H7 (cell line): ENCODE measurements at regions not wholly inside any gene's neighbourhood (a gene's known extent, or its start where the extent isn't known, plus 50 kb on each side); places are given as distances from the start of the nearest gene placed in this dataset.

Source experiments
- DNase-seq: peaks from one replicate; pipeline ENCODE4 v3.0.0; 2012
- H3K27me3 ChIP-seq: 2 replicates; pipeline ENCODE4 v1.6.0; 2011; ENCODE audit warnings: mild to moderate bottlenecking, low read length; ENCODE audit not compliant: control insufficient read depth, insufficient read depth
- H3K36me3 ChIP-seq: replicated peaks from 2 replicates; pipeline ENCODE4 v1.5.1; 2011; ENCODE audit warnings: low read length; ENCODE audit not compliant: control insufficient read depth, insufficient read depth
- H3K4me3 ChIP-seq: 2 replicates; pipeline ENCODE4 v1.5.1; 2011; ENCODE audit warnings: low read depth, mild to moderate bottlenecking, control low read depth, low read length, moderate library complexity; ENCODE audit not compliant: insufficient read depth

GRCh38 chr20:24365670-24366069 is 103.8 kb upstream of the SYNDIG1 start:
- no peaks in the 10 kb centered on the region for H3K36me3 ChIP-seq
- no peaks in the 10 kb centered on the region for H3K27me3 ChIP-seq
- no peak overlapping the region for H3K4me3 ChIP-seq
- no peak for DNase-seq

GRCh38 chr20:24364482-24364881 is 104.9 kb upstream of the SYNDIG1 start:
- DNase-seq, result no peak
- no peak overlapping the region for H3K4me3 ChIP-seq
- H3K36me3 ChIP-seq, result no peaks in the 10 kb centered on the region
- H3K27me3 ChIP-seq, result no peaks in the 10 kb centered on the region; the same call in 1 of the 2 replicates

- Histone ChIP-seq H3K36me3 (no peaks in the 10 kb centered on the region), H3K4me3 (no peak overlapping the region), H3K27me3 (no peaks in the 10 kb centered on the region; the same call in 1 of the 2 replicates)
- DNase-seq, result no peak
These were observed 106.4 kb upstream of the SYNDIG1 start for GRCh38 chr20:24363031-24363430.

- Histone ChIP-seq H3K36me3 (no peaks in the 10 kb centered on the region), H3K4me3 (no peak overlapping the region), H3K27me3 (no peaks in the 10 kb centered on the region; the same call in 1 of the 2 replicates)
- no peak for DNase-seq
These were observed 107.3 kb upstream of the SYNDIG1 start for GRCh38 chr20:24362080-24362479.

- DNase-seq, result no peak
- no peak overlapping the region for H3K4me3 ChIP-seq
- no peaks in the 10 kb centered on the region for H3K36me3 ChIP-seq
These were observed 107.9 kb upstream of the SYNDIG1 start for GRCh38 chr20:24361541-24361940.

GRCh38 chr20:24360531-24360930 is 108.9 kb upstream of the SYNDIG1 start:
- H3K4me3 ChIP-seq, result no peak overlapping the region
- no peak for DNase-seq
- H3K36me3 ChIP-seq, result no peaks in the 10 kb centered on the region
- H3K27me3 ChIP-seq, result no peaks in the 10 kb centered on the region; the same call in 1 of the 2 replicates

More at GRCh38 chr20:24361541-24361940, 107.9 kb upstream of the SYNDIG1 start:
- H3K27me3 ChIP-seq, result no peaks in the 10 kb centered on the region; the same call in 1 of the 2 replicates

- no peaks in the 10 kb centered on the region; the same call in 1 of the 2 replicates for H3K27me3 ChIP-seq
- no peak overlapping the region for H3K4me3 ChIP-seq
- H3K36me3 ChIP-seq, result no peaks in the 10 kb centered on the region
- peak; percentile 40 for DNase-seq
These were observed 110.0 kb upstream of the SYNDIG1 start for GRCh38 chr20:24359321-24360027.

- Histone ChIP-seq H3K36me3 (no peaks in the 10 kb centered on the region), H3K4me3 (no peak overlapping the region), H3K27me3 (no peaks in the 10 kb centered on the region; the same call in 1 of the 2 replicates)
- DNase-seq, result no peak
These were observed 111.5 kb upstream of the SYNDIG1 start for GRCh38 chr20:24357931-24358330.

- no peaks in the 10 kb centered on the region; the same call in 1 of the 2 replicates for H3K27me3 ChIP-seq
- no peaks in the 10 kb centered on the region for H3K36me3 ChIP-seq
- H3K4me3 ChIP-seq, result no peak overlapping the region
- DNase-seq, result no peak
These were observed 112.3 kb upstream of the SYNDIG1 start for GRCh38 chr20:24357177-24357576.

GRCh38 chr20:24353135-24353690 is 116.2 kb upstream of the SYNDIG1 start:
- Histone ChIP-seq H3K36me3 (no peaks in the 10 kb centered on the region), H3K4me3 (no peak overlapping the region), H3K27me3 (no peaks in the 10 kb centered on the region)
- DNase-seq, result no peak

- no peak for DNase-seq
- Histone ChIP-seq H3K27me3 (no peaks in the 10 kb centered on the region), H3K4me3 (no peak overlapping the region), H3K36me3 (no peaks in the 10 kb centered on the region)
These were observed 118.5 kb upstream of the SYNDIG1 start for GRCh38 chr20:24350923-24351368.

- H3K4me3 ChIP-seq, result no peak overlapping the region
- H3K27me3 ChIP-seq, result no peaks in the 10 kb centered on the region
- no peaks in the 10 kb centered on the region for H3K36me3 ChIP-seq
- no peak for DNase-seq
These were observed 127.6 kb upstream of the SYNDIG1 start for GRCh38 chr20:24341781-24342180.

- no peak overlapping the region for H3K4me3 ChIP-seq
- no peak for DNase-seq
- H3K27me3 ChIP-seq, result no peaks in the 10 kb centered on the region
- H3K36me3 ChIP-seq, result no peaks in the 10 kb centered on the region
These were observed 128.5 kb upstream of the SYNDIG1 start for GRCh38 chr20:24340933-24341332.

GRCh38 chr20:24339210-24339641 is 130.2 kb upstream of the SYNDIG1 start:
- Histone ChIP-seq H3K36me3 (no peaks in the 10 kb centered on the region), H3K4me3 (no peak overlapping the region), H3K27me3 (no peaks in the 10 kb centered on the region)
- DNase-seq, result no peak

- DNase-seq, result no peak
- no peaks in the 10 kb centered on the region for H3K36me3 ChIP-seq
- H3K4me3 ChIP-seq, result no peak overlapping the region
- no peaks in the 10 kb centered on the region for H3K27me3 ChIP-seq
These were observed 131.9 kb upstream of the SYNDIG1 start for GRCh38 chr20:24337551-24337950.
